ENCODE measurements at regions not wholly inside any gene's neighbourhood (a gene's known extent, or its start where the extent isn't known, plus 50 kb on each side); places are given as distances from the start of the nearest gene placed in this dataset.

GRCh38 chr4:33996075-33996718 lies 2248.1 kb downstream of the ARAP2 start:
- TF ChIP-seq POLR2A (IDR thresholded peaks at IDR 0.05; ENCODE audit: low read length) (no peak), GATA1 (IDR thresholded peaks at IDR 0.05; ENCODE audit: low read depth, low read length) (no peak)
